ENCODE measurements at regions not wholly inside any gene's neighbourhood (a gene's known extent, or its start where the extent isn't known, plus 50 kb on each side); places are given as distances from the start of the nearest gene placed in this dataset.

DNA sequence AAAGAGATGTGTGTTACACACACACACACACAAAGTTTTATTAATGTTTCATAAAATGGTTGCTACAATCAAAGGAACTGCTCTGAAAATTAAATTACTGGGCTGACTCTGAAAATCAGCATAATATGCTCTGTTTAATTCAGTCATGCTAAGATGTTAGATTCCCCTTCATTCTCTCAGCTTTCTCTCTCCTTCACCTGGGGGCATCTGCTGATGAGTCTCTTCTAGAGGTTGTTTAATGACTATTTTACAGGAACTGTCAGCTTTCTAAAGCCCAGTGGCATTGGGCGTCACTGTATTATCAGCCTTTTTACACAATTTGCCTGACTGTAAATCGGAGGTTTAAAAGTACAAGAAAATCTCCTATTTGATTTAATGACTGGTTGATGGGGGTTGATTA lies 559.7 kb upstream of the POU3F2 start:
- TF ChIP-seq, protein P1, sequence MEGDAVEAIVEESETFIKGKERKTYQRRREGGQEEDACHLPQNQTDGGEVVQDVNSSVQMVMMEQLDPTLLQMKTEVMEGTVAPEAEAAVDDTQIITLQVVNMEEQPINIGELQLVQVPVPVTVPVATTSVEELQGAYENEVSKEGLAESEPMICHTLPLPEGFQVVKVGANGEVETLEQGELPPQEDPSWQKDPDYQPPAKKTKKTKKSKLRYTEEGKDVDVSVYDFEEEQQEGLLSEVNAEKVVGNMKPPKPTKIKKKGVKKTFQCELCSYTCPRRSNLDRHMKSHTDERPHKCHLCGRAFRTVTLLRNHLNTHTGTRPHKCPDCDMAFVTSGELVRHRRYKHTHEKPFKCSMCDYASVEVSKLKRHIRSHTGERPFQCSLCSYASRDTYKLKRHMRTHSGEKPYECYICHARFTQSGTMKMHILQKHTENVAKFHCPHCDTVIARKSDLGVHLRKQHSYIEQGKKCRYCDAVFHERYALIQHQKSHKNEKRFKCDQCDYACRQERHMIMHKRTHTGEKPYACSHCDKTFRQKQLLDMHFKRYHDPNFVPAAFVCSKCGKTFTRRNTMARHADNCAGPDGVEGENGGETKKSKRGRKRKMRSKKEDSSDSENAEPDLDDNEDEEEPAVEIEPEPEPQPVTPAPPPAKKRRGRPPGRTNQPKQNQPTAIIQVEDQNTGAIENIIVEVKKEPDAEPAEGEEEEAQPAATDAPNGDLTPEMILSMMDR (IDR thresholded peaks at IDR 0.05), result no peak
- no peak for TF ChIP-seq POLR2A (IDR thresholded peaks at IDR 0.05)
